ENCODE measurements at regions not wholly inside any gene's neighbourhood (a gene's known extent, or its start where the extent isn't known, plus 50 kb on each side); places are given as distances from the start of the nearest gene placed in this dataset.

GRCh38 chr15:66929843-66930402, 135.5 kb upstream of the SMAD3 start (continued):
- no peak for TF ChIP-seq ESRRA (IDR thresholded peaks at IDR 0.05; ENCODE audit: low read length)

DNA sequence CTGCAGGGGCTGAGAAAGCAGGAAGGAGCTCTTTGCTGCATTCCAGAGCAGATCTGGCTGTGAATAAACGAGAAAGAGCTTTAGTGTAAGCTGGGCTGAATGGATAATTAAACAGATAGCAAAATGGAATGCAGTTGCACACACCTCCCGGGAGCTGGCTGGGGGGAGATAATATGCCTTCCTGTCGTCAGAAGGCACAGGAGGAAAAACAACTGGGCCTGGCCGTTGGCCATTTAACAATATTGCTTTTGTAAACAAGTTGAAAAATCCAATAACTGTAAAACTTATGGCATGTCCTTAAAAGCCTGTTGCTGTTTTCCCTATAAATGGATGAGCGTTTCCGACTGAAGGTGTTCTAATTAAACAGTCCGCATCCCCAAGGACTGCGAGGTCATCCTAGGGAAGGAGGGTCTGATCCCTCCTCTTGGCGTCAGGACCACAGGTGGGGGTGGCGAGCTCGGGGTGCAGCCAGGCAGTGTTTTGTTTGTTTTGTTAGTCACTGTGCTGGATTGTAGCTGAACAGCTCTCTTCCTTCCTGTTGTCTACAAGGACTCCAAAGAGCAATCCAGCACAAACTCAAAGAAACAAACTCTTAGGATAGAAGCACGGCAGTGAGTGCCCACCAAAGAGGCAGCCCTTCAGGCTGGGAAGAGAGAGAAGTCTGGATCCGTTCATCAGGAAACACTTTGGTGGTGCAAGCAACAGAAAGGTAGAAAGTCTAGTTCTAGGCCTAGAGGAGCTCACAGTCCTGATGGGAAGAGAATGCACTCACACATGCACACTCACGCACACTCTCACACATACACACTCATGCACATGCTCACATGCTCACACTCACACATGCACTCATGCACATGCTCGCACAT, 133.4 kb upstream of the SMAD3 start:
- no peak for FAIRE-seq
- no peak for DNase-seq (ENCODE audit: low read depth, low spot score)
- no TSS peak for BruUV-seq (replicated peaks)
- RAD21 ChIA-PET (ENCODE audit: unreplicated experiment) = no interaction called here
- H3K27me3 ChIP-seq (replicated peaks in 1 of 2; ENCODE audit: control insufficient read depth in 2 of 2, insufficient read depth in 2 of 2, low read length in 1 of 2) = no peaks in the 10 kb centered on the region
- H3K27ac ChIP-seq (ENCODE audit: control insufficient read depth, insufficient read depth) = no peak overlapping the region
- in situ Hi-C loops (cut with MboI) = no loop called here
- H4K20me1 ChIP-seq (ENCODE audit: control insufficient read depth, insufficient read depth) = no peaks in the 10 kb centered on the region
- WGBS (ENCODE audit: insufficient coverage, insufficient replicate concordance, low lambda C conversion rate, missing lambda C conversion rate) = 39% methylated on average over 15 of the region's 15 CpGs
- POLR2A ChIA-PET = interaction anchor here (1.0 to 1.1 kb wide), 2 partner anchors 11 to 24 kb away, joined by 3 read pairs; no protein-coding TSS in a partner anchor
- ATAC-seq = no peak
- H3K4me1 ChIP-seq (ENCODE audit: control insufficient read depth, insufficient read depth, low read length) = no peaks in the 10 kb centered on the region
- SMC1A ChIA-PET (ENCODE audit: uncharacterized antibody, unreplicated experiment) = no interaction called here
- intact Hi-C loops (cut with micrococcal nuclease; ENCODE audit: unreplicated experiment) = no loop called here
- H2AFZ ChIP-seq (ENCODE audit: control insufficient read depth, low read depth, low read length) = no peak overlapping the region
- CTCF ChIA-PET = interaction anchor here (1.0 to 2.1 kb wide), 2 partner anchors 29 to 372 kb away, joined by 3 to 8 read pairs; no protein-coding TSS in a partner anchor
- no peak overlapping the region for H3K9ac ChIP-seq (ENCODE audit: control insufficient read depth, insufficient read depth, low read length)
- H3K4me3 ChIP-seq = no peak overlapping the region
- peaks cover 4% of the 10 kb centered on the region; the same call in 2 of the 3 replicates for H3K9me3 ChIP-seq (replicated peaks; ENCODE audit: control insufficient read depth, insufficient read depth, low read length)
- H3K79me2 ChIP-seq (ENCODE audit: control insufficient read depth, insufficient read depth, low read length) = no peaks in the 10 kb centered on the region
- no peaks in the 10 kb centered on the region for H3K36me3 ChIP-seq (ENCODE audit: control insufficient read depth in 2 of 2, insufficient read depth in 2 of 2, low read length in 1 of 2)
- TF ChIP-seq TCF3 (IDR thresholded peaks at IDR 0.05; ENCODE audit: borderline replicate concordance, insufficient read depth, low read depth, low read length) (0 out of 2 replicates have a peak, but pooled peaks have one; percentile 61), ESRRA (IDR thresholded peaks at IDR 0.05; ENCODE audit: low read length) (no peak), POLR2A (IDR thresholded peaks at IDR 0.05; ENCODE audit: low read depth, low read length) (no peak), RB1 (IDR thresholded peaks at IDR 0.05; ENCODE audit: borderline replicate concordance) (no peak), JUNB (IDR thresholded peaks at IDR 0.05) (no peak), HSF1 (IDR thresholded peaks at IDR 0.05; ENCODE audit: low read depth, low read length) (no peak), LARP7 (IDR thresholded peaks at IDR 0.05) (no peak), PAX5 (IDR thresholded peaks at IDR 0.05; ENCODE audit: borderline replicate concordance, low read depth, low read length) (no peak)
- TF ChIP-seq, protein P1, sequence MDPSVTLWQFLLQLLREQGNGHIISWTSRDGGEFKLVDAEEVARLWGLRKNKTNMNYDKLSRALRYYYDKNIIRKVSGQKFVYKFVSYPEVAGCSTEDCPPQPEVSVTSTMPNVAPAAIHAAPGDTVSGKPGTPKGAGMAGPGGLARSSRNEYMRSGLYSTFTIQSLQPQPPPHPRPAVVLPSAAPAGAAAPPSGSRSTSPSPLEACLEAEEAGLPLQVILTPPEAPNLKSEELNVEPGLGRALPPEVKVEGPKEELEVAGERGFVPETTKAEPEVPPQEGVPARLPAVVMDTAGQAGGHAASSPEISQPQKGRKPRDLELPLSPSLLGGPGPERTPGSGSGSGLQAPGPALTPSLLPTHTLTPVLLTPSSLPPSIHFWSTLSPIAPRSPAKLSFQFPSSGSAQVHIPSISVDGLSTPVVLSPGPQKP (IDR thresholded peaks at IDR 0.05; ENCODE audit: low read depth, low read length) = no peak
- TF ChIP-seq, protein P2, sequence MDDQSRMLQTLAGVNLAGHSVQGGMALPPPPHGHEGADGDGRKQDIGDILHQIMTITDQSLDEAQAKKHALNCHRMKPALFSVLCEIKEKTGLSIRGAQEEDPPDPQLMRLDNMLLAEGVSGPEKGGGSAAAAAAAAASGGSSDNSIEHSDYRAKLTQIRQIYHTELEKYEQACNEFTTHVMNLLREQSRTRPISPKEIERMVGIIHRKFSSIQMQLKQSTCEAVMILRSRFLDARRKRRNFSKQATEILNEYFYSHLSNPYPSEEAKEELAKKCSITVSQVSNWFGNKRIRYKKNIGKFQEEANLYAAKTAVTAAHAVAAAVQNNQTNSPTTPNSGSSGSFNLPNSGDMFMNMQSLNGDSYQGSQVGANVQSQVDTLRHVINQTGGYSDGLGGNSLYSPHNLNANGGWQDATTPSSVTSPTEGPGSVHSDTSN (IDR thresholded peaks at IDR 0.05; ENCODE audit: insufficient replicate concordance, low read depth, low read length) = peak; percentile 54
- no peak overlapping the region for H3K4me2 ChIP-seq (ENCODE audit: control insufficient read depth, insufficient read depth)
